Anterior cingulate cortex (tissue), 58 donors: ENCODE measurements at regions not wholly inside any gene's neighbourhood (a gene's known extent, or its start where the extent isn't known, plus 50 kb on each side); places are given as distances from the start of the nearest gene placed in this dataset.

Experiments used
- DNase-seq, 58 donors: peaks; one replicate each; lab custom pipeline; 2025; lab: John Stamatoyannopoulos, UW

DNA sequence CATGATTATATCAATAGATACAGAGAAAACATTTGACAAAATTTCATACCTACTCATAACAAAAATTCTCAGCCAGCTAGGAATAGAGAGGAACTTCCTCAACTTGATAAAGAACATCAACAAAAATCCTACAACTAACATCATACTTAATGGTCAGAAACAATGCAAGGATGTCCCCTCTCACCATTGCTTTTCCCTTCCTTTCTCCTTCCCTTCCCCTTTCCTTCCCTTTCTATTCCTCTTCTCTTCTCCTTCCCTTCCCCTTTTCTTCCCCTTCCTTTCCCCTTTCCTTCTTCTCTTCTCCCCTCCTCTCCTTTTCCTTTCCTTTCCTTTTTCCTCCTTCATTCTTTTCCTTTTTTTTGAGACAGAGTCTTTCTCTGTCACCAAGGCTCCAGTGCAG lies 418.3 kb upstream of the B3GAT1 start:
- DNase-seq = no peak

GRCh38 chr11:134823970-134824369 lies 411.9 kb upstream of the B3GAT1 start:
- DNase-seq = no peak

DNA sequence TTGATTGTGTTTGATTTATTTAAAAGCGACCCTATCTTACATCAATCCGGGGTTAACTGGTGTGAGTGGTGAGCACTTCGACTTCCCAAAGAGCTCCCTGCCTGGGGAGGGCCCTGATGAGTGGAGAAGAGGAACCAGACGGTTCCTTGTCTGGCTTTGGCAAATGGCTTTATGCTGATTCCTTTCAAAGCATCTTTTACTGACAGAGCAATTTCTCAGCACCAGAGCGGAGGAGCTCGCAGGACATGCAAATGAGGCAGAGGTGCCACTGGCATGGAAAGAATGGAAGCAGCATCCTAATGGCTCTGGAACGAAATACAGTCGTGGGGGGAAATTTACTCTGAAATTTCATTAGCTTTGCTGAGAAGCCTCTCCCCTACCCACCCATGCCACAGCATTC lies 410.9 kb upstream of the B3GAT1 start:
- peak in 2 of 58 donors; percentile 11 to 19 for DNase-seq

DNA sequence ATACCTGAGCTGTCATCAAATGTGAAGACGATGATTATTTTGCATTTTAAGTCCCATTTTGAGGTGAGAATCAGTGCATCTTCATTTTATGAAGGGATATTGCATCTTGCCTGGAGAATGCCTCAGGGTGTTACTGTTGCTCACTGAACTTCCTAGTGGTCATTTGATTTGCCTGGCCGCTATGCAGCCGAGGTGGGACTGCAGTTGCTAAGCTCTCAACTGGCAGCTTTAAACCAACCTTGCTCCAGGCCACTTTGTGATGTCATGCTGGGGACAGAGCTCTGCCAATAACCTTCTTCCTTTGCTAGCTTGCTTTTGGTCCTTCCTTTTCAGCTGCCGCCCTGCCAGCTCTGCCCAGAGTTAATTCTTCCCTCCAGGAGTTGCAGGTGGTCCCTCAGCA lies 409.4 kb upstream of the B3GAT1 start:
- no peak for DNase-seq

DNA sequence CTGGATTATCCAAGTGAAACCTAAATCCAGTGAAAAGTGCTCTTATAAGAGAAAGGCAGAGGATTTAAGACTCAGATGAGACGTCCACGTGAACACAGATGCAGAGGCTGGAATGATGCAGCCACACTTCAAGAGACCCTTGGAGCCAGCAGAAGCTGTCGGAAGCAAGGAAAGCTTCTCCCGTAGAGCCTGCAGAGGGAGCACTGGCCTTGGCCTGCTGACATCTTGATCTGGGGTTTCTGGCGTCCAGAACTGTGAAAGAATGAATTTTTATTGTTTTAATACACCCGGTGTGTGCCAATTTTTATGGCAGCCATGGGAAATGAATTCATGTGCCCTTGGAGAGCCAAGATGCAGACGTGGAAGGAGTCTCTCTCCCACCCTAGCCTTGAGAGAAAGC lies 407.0 kb upstream of the B3GAT1 start:
- DNase-seq = no peak

GRCh38 chr11:134818516-134818915 lies 406.5 kb upstream of the B3GAT1 start:
- no peak for DNase-seq

DNA sequence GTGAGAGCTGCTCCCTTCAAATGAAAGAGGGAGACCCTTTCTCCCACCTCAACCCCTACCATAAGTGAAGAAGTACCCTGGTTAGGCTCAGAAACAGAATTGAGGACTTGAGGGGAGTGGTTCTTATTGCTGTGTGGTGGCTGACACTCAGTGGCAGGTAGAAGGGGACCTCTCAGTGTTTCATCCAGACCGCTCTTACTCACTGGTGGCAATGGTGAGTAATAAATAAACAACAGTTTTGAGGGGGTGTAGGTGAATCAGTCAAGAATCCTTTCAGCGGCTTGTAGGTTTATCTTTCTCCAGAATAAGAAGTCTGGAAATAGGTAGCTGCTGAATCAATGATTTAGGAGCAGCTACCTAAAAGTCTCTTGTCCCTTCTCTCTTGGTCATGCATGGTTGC lies 403.4 kb upstream of the B3GAT1 start:
- DNase-seq = no peak

DNA sequence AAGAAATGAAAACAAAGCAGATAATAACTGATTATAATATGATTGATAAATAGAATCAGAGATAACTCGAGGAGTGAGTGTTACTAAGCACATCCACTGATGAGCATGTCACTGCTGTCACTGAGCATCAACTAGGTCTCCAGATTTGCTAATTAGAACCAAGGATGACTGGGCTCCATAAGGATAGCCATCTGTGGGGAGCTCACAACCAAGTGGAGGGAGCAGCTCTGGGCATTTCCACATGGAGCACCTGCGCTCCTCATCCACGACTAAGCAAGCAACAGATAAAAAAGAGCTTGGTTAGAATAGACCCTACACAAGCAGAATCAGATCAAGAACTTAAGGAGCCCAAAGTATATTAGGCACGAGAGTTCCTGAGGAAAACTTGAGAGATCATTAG lies 396.0 kb upstream of the B3GAT1 start:
- DNase-seq = no peak

DNA sequence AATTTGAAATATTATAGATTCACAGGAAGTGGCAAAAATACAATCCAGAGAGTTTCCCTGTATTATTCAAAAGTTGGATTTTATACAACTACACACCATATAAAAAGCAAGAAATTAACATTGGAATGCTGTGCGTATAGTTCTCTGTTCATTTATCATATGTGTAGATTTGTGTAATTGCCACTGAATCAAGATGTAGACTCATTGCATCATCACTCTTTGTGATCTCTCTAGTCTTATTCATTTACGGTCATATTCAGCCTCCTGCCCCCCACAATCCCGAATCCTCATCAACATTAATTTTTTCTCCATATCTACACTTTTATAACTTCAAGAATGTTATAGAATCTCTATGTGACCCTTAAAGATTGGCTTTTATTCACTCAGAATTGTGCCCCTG lies 390.6 kb upstream of the B3GAT1 start:
- DNase-seq = no peak

DNA sequence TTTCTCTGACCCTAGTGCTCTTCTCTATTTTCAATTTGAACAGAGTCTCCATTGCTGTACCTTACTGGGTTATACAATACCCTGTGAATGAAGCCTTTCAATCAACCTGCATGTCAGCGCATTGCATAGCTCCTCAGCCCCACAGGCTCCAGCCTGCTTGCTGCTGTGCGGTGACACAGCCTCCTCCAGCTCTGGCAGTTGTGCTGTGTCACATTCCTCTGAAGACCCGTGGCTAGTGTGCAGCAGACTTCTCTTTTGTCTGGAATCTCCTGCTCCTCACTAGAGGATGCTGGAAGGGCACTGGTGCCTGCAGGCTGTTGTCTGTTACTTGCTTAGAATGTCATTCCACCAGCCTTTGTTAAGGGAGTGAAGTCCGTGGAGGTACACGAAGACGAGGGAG lies 390.1 kb upstream of the B3GAT1 start:
- peak in 1 of 58 donors; percentile 17 for DNase-seq

GRCh38 chr11:134801570-134801969 lies 389.5 kb upstream of the B3GAT1 start:
- DNase-seq = no peak

DNA sequence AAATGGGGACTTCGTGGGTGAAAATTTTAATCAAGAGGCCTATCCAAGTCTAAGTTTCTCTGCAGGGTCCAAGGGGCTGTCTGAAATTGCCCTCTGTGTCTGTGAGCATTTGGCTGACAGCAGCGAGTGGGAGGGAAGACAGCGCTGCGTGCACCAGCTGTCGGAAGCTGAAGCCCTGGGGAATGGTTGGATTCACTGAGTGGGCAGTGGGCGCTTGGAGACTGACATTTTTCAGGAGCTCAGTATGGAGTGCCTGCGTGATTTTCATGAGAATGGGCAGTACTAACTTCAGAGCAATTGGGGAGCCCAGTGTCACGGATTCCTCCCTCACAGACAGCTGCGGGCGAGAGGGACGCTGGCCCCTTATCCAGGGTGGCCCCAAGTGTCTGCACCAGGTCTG lies 388.8 kb upstream of the B3GAT1 start:
- DNase-seq = peak in 3 of 58 donors; percentile 17 to 27 (median 17)

DNA sequence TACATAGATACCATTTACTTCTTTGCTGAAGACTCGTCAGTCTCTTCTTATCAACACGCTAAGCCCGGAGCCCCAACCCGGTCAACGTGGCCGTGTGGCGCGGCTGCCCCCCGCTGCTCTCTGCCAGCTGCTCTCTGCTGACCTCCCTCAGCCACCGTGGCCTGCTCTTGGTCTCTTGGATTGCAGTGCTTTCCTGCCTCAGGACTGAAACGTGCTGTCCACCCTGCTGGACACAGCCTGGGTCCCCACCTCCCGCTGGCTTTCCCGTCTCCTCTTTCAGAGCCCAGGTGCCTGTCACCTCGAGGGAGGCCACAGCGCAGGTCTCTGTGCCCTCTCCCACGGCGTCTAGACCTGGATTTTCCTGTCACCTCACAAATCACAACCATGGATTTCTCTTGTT lies 388.1 kb upstream of the B3GAT1 start:
- DNase-seq = no peak

- DNase-seq = no peak
Measured at GRCh38 chr11:134799386-134799785, 387.3 kb upstream of the B3GAT1 start.

DNA sequence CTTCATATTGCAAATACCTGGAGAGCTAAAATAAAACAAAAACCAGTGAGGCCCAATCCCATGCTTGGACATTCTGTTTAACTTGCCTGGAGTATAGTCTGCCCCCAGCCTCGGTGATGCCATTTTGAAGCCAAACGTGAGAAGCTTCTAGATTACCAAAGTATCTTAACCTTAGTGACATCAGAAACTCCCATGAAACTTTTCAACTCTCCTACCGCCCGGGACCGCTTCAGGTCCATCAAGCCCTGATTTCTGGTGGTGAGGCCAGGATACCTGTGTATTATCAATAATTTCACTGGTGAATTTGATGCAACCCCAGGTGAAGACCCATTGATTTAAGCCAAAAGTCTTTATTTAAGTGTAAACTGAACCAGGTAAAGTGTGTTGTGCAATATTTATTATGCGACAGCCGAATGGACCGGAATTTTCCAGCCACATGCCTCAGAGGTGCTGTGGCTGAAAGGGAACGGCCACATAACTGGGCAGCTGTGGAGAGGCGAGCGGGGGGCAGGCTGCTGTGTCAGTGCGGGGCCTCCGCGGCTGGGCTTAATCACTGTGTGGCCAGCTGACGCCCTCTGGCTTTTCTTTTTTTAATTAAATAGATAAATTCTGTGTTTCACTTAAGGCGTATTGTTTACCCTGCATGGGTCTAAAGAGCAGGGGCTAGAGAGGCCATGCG lies 385.5 kb upstream of the B3GAT1 start:
- DNase-seq = no peak

GRCh38 chr11:134795017-134795416 lies 383.0 kb upstream of the B3GAT1 start:
- no peak for DNase-seq

GRCh38 chr11:134794192-134794591 lies 382.1 kb upstream of the B3GAT1 start:
- no peak for DNase-seq

GRCh38 chr11:134792677-134793076 lies 380.6 kb upstream of the B3GAT1 start:
- DNase-seq = no peak

DNA sequence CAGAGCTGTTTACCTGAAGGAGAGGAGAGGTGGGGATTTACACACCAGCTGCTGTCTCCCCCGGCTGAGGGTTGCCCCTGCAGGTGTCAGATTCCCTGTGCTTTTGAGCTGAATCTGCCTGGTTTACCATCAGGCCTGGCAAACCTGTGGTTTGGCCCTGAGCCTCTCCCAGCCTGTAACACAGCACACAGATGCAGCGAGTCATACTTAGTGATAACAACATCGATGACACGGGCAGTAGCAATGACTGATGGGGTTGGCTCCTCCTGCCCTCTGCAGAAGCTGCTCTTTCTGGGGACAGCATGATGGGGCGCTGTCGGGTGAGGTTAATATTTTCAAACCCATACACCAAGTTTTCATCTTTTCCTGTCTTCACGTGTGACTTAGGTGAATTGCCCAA lies 380.0 kb upstream of the B3GAT1 start:
- DNase-seq = no peak

DNA sequence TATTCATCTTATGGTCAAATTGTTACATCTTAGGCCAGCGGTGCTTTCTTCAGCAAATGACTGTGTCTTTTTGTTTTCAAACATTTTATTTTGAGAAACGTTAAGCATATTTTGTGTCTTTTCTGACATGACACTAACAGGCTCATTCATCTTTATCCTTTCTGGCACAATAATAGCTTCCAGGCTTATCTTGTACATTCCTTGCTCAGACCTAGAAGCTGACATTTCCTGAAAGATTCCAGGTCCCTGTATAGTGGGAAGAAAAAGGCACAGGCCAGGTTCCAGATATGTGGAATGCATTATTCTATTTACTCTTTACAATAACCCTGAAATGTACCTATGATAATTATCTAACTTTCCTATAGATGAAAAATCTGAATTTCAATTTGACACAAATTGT lies 379.1 kb upstream of the B3GAT1 start:
- no peak for DNase-seq

GRCh38 chr11:134789104-134789503 lies 377.1 kb upstream of the B3GAT1 start:
- no peak for DNase-seq

- DNase-seq = no peak
Measured at GRCh38 chr11:134786636-134787035, 374.6 kb upstream of the B3GAT1 start.

DNA sequence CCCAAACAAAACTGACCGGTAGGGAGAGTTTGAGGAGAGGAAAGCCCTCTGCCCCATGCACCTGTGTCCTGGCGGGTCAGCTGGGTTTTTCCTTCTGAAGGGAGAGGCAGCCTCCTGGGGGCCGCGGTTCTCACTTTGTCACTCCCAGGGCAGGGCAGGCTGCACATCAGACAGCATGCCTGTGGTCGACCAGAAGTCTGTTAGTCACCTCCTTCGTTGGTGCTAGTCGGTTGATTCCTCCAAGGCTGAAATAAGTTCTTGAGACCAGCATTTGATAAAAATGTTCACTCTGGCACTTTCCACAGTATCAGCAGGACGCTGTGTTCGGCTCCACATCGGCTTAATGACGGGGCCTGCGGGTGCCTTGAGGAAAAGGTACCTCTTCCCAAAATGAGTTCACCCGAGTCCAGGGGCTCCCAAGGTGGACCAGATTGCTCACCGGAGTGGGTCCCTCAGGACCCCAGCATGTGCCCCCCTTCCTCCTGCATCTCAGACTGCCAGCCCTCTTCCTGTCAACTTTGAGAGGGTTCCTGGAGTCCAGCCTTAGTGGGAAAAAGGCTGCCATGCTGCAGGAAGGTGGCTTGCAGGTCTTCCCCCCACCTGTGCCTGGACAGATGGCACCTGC lies 373.7 kb upstream of the B3GAT1 start:
- DNase-seq = no peak
